H9 (cell line): ENCODE measurements at regions not wholly inside any gene's neighbourhood (a gene's known extent, or its start where the extent isn't known, plus 50 kb on each side); places are given as distances from the start of the nearest gene placed in this dataset.

ENCODE experiments used
- DNase-seq: peaks from one replicate; pipeline ENCODE4 v3.0.0-alpha.2; 2017
- H2AFZ ChIP-seq: one replicate; pipeline ENCODE4 v1.6.1; 2013; ENCODE audit warnings: mild to moderate bottlenecking, low read length, control low read depth, moderate library complexity
- H2AK5ac ChIP-seq: 2 replicates; pipeline ENCODE4 v1.6.1; 2013; ENCODE audit warnings: low read length, control low read depth, mixed read lengths; ENCODE audit not compliant: insufficient read length
- H2BK120ac ChIP-seq: one replicate; pipeline ENCODE4 v1.6.1; 2013; ENCODE audit warnings: low read depth, mild to moderate bottlenecking, low read length, control low read depth, inconsistent platforms; ENCODE audit not compliant: poor library complexity, severe bottlenecking
- H2BK12ac ChIP-seq: 2 replicates; pipeline ENCODE4 v1.6.1; 2013; ENCODE audit warnings: low read length, control low read depth, mixed read lengths, low read depth; ENCODE audit not compliant: insufficient read length
- H2BK15ac ChIP-seq: 2 replicates; pipeline ENCODE4 v1.6.1; 2013; ENCODE audit warnings: low read depth, low read length, control low read depth
- H2BK20ac ChIP-seq: one replicate; pipeline ENCODE4 v1.6.1; 2013; ENCODE audit warnings: low read depth, mild to moderate bottlenecking, low read length, control low read depth, inconsistent platforms; ENCODE audit not compliant: poor library complexity, severe bottlenecking
- H2BK5ac ChIP-seq: 2 replicates; pipeline ENCODE4 v1.6.1; 2013; ENCODE audit warnings: low read length, control low read depth, mixed read lengths; ENCODE audit not compliant: insufficient read length
- H3K14ac ChIP-seq: 2 replicates; pipeline ENCODE4 v1.6.1; 2013; ENCODE audit warnings: low read length, control low read depth; ENCODE audit not compliant: insufficient read depth
- H3K18ac ChIP-seq: 2 replicates; pipeline ENCODE4 v1.6.1; 2013; ENCODE audit warnings: low read depth, mild to moderate bottlenecking, mixed read lengths, low read length, control low read depth; ENCODE audit not compliant: insufficient read length
- H3K23ac ChIP-seq: 2 replicates; pipeline ENCODE4 v1.6.1; 2013; ENCODE audit warnings: low read length, control low read depth, mixed read lengths, low read depth; ENCODE audit not compliant: insufficient read length
- H3K23me2 ChIP-seq: 2 replicates; pipeline ENCODE4 v1.6.1; 2013; ENCODE audit warnings: low read depth, mild to moderate bottlenecking, mixed read lengths, low read length, control low read depth; ENCODE audit not compliant: insufficient read length, poor library complexity, severe bottlenecking
- H3K27ac ChIP-seq: 2 replicates; pipeline ENCODE4 v1.5.1; 2013; ENCODE audit warnings: low read length, control low read depth, mixed read lengths, low read depth; ENCODE audit not compliant: insufficient read length
- H3K27me3 ChIP-seq: 2 replicates; pipeline ENCODE4 v1.6.1; 2013; ENCODE audit warnings: low read length, control low read depth, inconsistent platforms; ENCODE audit not compliant: insufficient read depth
- H3K4ac ChIP-seq: 2 replicates; pipeline ENCODE4 v1.6.1; 2013; ENCODE audit warnings: low read depth, mild to moderate bottlenecking, control low read depth, inconsistent platforms, low read length, moderate library complexity
- H3K4me1 ChIP-seq: 2 replicates; pipeline ENCODE4 v1.6.1; 2013; ENCODE audit warnings: low read length, control low read depth, inconsistent platforms; ENCODE audit not compliant: insufficient read depth
- H3K4me2 ChIP-seq: 2 replicates; pipeline ENCODE4 v1.6.1; 2013; ENCODE audit warnings: low read length, control low read depth, mixed read lengths; ENCODE audit not compliant: insufficient read length, insufficient read depth
- H3K56ac ChIP-seq: 2 replicates; pipeline ENCODE4 v1.6.1; 2013; ENCODE audit warnings: low read depth, mild to moderate bottlenecking, mixed read lengths, low read length, control low read depth; ENCODE audit not compliant: insufficient read length
- H3K79me1 ChIP-seq: 2 replicates; pipeline ENCODE4 v1.6.1; 2013; ENCODE audit warnings: low read depth, mild to moderate bottlenecking, moderate library complexity, low read length, control low read depth, inconsistent platforms; ENCODE audit not compliant: insufficient read depth, poor library complexity, severe bottlenecking
- H3K79me2 ChIP-seq: 2 replicates; pipeline ENCODE4 v1.6.1; 2013; ENCODE audit warnings: low read length, control low read depth, inconsistent platforms; ENCODE audit not compliant: insufficient read depth
- H3K9ac ChIP-seq: 2 replicates; pipeline ENCODE4 v1.6.1; 2013; ENCODE audit warnings: low read length, control low read depth, mixed read lengths; ENCODE audit not compliant: insufficient read length; ENCODE audit errors: extremely low read depth
- H3K9me3 ChIP-seq: one replicate; pipeline ENCODE4 v1.6.1; 2013; ENCODE audit warnings: low read depth, low read length, inconsistent platforms; ENCODE audit not compliant: control insufficient read depth
- H3T11ph ChIP-seq: one replicate; pipeline ENCODE4 v1.6.1; 2013; ENCODE audit warnings: mild to moderate bottlenecking, low read length, control low read depth, inconsistent platforms
- H4K20me1 ChIP-seq: one replicate; pipeline ENCODE4 v1.6.1; 2013; ENCODE audit not compliant: control insufficient read depth, insufficient read length, insufficient read depth
- H4K5ac ChIP-seq: 2 replicates; pipeline ENCODE4 v1.6.1; 2013; ENCODE audit warnings: low read depth, mild to moderate bottlenecking, mixed read lengths, low read length, control low read depth; ENCODE audit not compliant: insufficient read length
- H4K8ac ChIP-seq: replicated peaks from 2 replicates; pipeline ENCODE4 v1.6.1; 2013; ENCODE audit warnings: low read length, control low read depth, mixed read lengths, low read depth; ENCODE audit not compliant: insufficient read length
- H4K91ac ChIP-seq: 2 replicates; pipeline ENCODE4 v1.6.1; 2013; ENCODE audit warnings: low read depth, mild to moderate bottlenecking, moderate library complexity, mixed read lengths, low read length, control low read depth; ENCODE audit not compliant: insufficient read length
- H3K27ac Mint-ChIP-seq, 3 experiments: 2 replicates in 2 of 3; 3 replicates in 1 of 3; pipeline ENCODE4 v1.8.0; 2020 to 2021; ENCODE audit warnings: mixed read lengths in 3 of 3, mild to moderate bottlenecking in 1 of 3, moderate library complexity in 1 of 3
- H3K27me3 Mint-ChIP-seq: 2 replicates; pipeline ENCODE4 v1.8.0; 2021; ENCODE audit warnings: low read depth, mild to moderate bottlenecking, moderate library complexity, mixed read lengths
- H3K36me3 Mint-ChIP-seq, 3 experiments: 2 replicates in 2 of 3; 3 replicates in 1 of 3; pipeline ENCODE4 v1.8.0; 2020 to 2021; ENCODE audit warnings: low read depth in 3 of 3, mixed read lengths in 3 of 3; ENCODE audit not compliant: insufficient read depth in 1 of 3
- H3K4me1 Mint-ChIP-seq, 2 experiments: 2 replicates each; pipeline ENCODE4 v1.8.0; 2020; ENCODE audit warnings: mixed read lengths in 2 of 2
- H3K4me3 Mint-ChIP-seq, 2 experiments: 2 replicates in 1 of 2; 3 replicates in 1 of 2; pipeline ENCODE4 v1.8.0; 2020 to 2021; ENCODE audit warnings: mild to moderate bottlenecking in 2 of 2, mixed read lengths in 2 of 2, moderate library complexity in 1 of 2
- H3K9me3 Mint-ChIP-seq, 2 experiments: 2 replicates in 1 of 2; 3 replicates in 1 of 2; pipeline ENCODE4 v1.8.0; 2020; ENCODE audit warnings: mild to moderate bottlenecking in 2 of 2, mixed read lengths in 2 of 2, moderate library complexity in 1 of 2
- CTCF ChIP-seq: fragments of 200-600 bp; sonication (generic); conservative IDR thresholded peaks from 3 replicates; pipeline ENCODE4 v1.8.0; 2021; ENCODE audit warnings: antibody characterized with exemption, mild to moderate bottlenecking
- WGBS: extraction: QIAGEN DNeasy Blood & Tissue Kit; methylation state at CpG from one replicate; pipeline ENCODE4 v1.1.7; 2013; ENCODE audit warnings: missing lambda C conversion rate, low lambda C conversion rate, mixed read lengths; ENCODE audit not compliant: insufficient read length; ENCODE audit errors: extremely low coverage; 5-methylcytosine and 5-hydroxymethylcytosine counted together

- Histone ChIP-seq H4K20me1 (no peaks in the 10 kb centered on the region), H2BK15ac (no peak overlapping the region), H3K18ac (no peak overlapping the region), H3K23ac (no peak overlapping the region), H3K9me3 (no peaks in the 10 kb centered on the region), H3K27me3 (no peaks in the 10 kb centered on the region), H3K79me2 (no peaks in the 10 kb centered on the region), H3K14ac (no peak overlapping the region), H4K5ac (no peak overlapping the region), H3K4me2 (no peak overlapping the region), H4K91ac (no peak overlapping the region), H2BK120ac (no peak overlapping the region), H3K27ac (no peak overlapping the region), H3T11ph (no peak overlapping the region), H2BK20ac (no peak overlapping the region), H4K8ac (no peak overlapping the region), H2BK5ac (no peak overlapping the region), H3K56ac (no peak overlapping the region), H3K4me1 (no peaks in the 10 kb centered on the region), H2BK12ac (no peak overlapping the region), H3K9ac (no peak overlapping the region), H2AFZ (no peak overlapping the region), H2AK5ac (no peak overlapping the region), H3K23me2 (no peaks in the 10 kb centered on the region), H3K4ac (no peak overlapping the region), H3K79me1 (no peaks in the 10 kb centered on the region)
- Mint-ChIP-seq H3K27ac (no peak overlapping the region), H3K4me3 (no peak overlapping the region), H3K9me3 (no peaks in the 10 kb centered on the region), H3K27me3 (no peaks in the 10 kb centered on the region), H3K36me3 (no peaks in the 10 kb centered on the region), H3K4me1 (peaks cover 4% of the 10 kb centered on the region in 2 experiments; a peak in 3 of 4 replicates)
- WGBS = no CpG with 5 or more reads among the region's 3 CpGs
- DNase-seq = no peak
- TF ChIP-seq CTCF = no peak
Measured at GRCh38 chr13:31512331-31512730, 227.0 kb upstream of the RXFP2 start.
